ENCODE measurements at regions not wholly inside any gene's neighbourhood (a gene's known extent, or its start where the extent isn't known, plus 50 kb on each side); places are given as distances from the start of the nearest gene placed in this dataset.

DNA sequence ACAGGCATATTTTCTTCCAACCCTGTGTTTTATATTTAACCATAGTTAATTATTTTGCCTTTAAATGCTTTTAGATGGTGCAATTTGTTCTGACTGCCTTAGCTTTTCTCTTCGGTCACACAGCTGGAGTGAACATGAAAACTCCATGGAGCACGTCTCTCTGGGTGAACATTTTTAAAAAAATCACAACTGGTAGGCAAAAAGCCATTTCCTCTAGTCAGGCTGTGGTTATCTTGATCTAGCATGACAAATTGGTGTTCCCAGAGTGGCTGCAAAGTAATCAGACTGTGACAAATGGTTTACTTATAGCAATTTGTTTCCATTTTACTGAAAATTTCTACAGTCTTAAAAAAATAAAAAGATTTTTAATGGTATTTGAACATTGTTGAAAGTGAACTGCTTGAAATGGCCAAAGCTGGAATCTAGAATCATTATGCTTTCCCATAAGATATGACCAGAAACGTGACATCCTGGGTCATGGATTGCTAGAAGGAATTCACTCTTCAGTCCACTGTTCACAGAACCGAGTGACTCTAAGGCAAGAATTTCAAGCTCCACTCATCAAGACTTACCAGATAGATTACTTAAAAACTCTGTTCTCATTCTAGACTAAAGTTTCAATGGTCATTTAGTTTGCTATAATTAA, 703.6 kb downstream of the CPS1 start:
- Histone ChIP-seq H3K36me3 (no peaks in the 10 kb centered on the region), H3K4me1 (no peaks in the 10 kb centered on the region), H3K4me3 (no peak overlapping the region), H3K27ac (no peak overlapping the region), H3K27me3 (no peaks in the 10 kb centered on the region), H3K9me3 (no peaks in the 10 kb centered on the region)
- DNase-seq, result no peak
- ATAC-seq (ENCODE audit: low FRiP score in 2 of 2), result no peak
- TF ChIP-seq EP300 (IDR thresholded peaks at IDR 0.05), result no peak
- TF ChIP-seq, protein P1, sequence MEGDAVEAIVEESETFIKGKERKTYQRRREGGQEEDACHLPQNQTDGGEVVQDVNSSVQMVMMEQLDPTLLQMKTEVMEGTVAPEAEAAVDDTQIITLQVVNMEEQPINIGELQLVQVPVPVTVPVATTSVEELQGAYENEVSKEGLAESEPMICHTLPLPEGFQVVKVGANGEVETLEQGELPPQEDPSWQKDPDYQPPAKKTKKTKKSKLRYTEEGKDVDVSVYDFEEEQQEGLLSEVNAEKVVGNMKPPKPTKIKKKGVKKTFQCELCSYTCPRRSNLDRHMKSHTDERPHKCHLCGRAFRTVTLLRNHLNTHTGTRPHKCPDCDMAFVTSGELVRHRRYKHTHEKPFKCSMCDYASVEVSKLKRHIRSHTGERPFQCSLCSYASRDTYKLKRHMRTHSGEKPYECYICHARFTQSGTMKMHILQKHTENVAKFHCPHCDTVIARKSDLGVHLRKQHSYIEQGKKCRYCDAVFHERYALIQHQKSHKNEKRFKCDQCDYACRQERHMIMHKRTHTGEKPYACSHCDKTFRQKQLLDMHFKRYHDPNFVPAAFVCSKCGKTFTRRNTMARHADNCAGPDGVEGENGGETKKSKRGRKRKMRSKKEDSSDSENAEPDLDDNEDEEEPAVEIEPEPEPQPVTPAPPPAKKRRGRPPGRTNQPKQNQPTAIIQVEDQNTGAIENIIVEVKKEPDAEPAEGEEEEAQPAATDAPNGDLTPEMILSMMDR (IDR thresholded peaks at IDR 0.05), result no peak
- no peak for TF ChIP-seq POLR2AphosphoS5 (IDR thresholded peaks at IDR 0.05)
- no peak for TF ChIP-seq POLR2A (IDR thresholded peaks at IDR 0.05)
- WGBS, 2 donors, result 41 to 47% methylated on average over 4 of the region's 4 CpGs

DNA sequence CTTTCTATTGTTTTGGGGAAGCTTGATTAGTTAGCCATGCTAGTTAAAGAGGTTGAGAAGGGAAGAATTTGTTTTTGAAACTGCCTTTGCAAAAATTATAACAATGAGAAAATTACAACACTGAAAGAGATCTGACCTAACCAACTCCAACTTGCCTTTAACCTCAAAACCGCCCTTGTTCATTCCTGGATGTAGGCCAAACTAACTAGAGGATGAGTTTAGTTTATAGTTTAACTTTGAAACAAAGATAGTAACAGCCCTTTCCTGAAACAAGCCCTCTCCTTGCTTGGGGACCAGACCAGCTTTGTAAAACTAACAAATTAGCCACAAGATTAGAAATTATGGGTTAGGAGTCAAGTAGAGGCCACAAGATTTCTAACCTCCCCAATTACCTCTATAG, 713.9 kb downstream of the CPS1 start:
- no peak for DNase-seq
- H3K27me3 ChIP-seq, result no peaks in the 10 kb centered on the region
- H3K4me1 ChIP-seq, result no peaks in the 10 kb centered on the region
- WGBS, 2 donors, result 72 to 77% methylated on average over 1 of the region's 1 CpG
- H3K36me3 ChIP-seq, result no peaks in the 10 kb centered on the region
- no peaks in the 10 kb centered on the region for H3K9me3 ChIP-seq
- H3K4me3 ChIP-seq, result no peak overlapping the region
- no peak overlapping the region for H3K27ac ChIP-seq
- TF ChIP-seq, protein P1 (IDR thresholded peaks at IDR 0.05), result no peak
- TF ChIP-seq EP300 (IDR thresholded peaks at IDR 0.05) (no peak), POLR2AphosphoS5 (IDR thresholded peaks at IDR 0.05) (no peak), POLR2A (IDR thresholded peaks at IDR 0.05) (no peak)
- ATAC-seq (ENCODE audit: low FRiP score in 2 of 2), result no peak

DNA sequence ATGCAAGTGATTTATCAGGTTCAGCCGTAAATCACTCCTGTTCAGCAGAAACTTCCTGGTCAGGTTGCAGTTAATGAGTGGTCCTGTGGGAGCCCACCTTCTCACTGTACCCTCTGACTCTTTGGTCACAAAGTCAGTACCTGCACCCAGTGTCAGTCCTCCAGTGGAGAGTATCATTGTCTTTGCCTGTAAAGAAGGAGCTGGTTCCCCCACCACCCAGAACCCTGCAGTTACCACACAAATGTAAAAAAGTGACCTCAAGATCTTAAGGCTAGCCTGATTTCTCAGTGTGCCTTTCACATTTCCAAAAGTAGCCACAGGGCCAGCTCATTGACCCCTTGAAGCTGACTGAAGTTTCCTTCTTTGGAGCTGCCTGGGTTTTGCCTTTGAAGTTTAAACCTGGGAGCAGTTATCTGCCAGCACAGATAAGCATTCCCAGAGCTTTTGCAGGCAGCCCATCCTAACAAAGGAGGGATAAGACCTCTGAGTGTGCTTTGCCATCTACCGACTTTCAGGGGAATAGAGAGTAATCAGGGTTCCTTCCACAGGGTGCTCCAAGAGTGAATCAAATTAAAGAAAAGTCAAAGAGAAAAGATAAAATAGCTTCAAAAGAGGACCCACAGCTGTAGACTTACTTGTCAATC, 725.2 kb downstream of the CPS1 start:
- Histone ChIP-seq H3K9me3 (no peaks in the 10 kb centered on the region), H3K36me3 (no peaks in the 10 kb centered on the region), H3K4me3 (no peak overlapping the region), H3K27ac (no peak overlapping the region), H3K27me3 (no peaks in the 10 kb centered on the region), H3K4me1 (no peaks in the 10 kb centered on the region)
- 61 to 70% methylated on average over 2 of the region's 2 CpGs for WGBS, 2 donors
- DNase-seq (no peak), ATAC-seq (ENCODE audit: low FRiP score in 2 of 2) (no peak)
- TF ChIP-seq POLR2A (IDR thresholded peaks at IDR 0.05), result no peak
- no peak for TF ChIP-seq POLR2AphosphoS5 (IDR thresholded peaks at IDR 0.05)
- TF ChIP-seq, protein P1 (IDR thresholded peaks at IDR 0.05), result no peak
- TF ChIP-seq EP300 (IDR thresholded peaks at IDR 0.05), result no peak

DNA sequence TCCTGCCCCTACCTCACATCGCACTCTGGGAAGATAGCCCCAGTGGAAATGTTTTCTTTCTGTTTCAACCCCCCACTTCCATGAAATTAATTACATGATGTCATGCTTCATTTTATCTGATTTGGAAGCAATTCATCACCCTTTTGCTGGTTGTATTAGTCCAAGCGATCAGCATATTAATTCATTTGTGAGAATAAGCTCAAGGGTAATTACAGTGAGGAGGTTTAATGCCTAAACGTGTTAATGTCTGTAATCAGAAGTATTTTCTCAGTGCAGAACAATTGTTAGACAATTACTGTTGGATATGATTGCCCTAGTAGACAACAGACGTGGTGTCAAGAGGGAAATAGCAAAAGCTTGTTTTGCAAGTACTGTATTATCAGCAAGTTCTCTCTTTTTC, 746.3 kb downstream of the CPS1 start:
- WGBS, 2 donors, result 61 to 66% methylated on average over 4 of the region's 4 CpGs
- Histone ChIP-seq H3K9me3 (no peaks in the 10 kb centered on the region), H3K4me1 (no peaks in the 10 kb centered on the region), H3K4me3 (no peak overlapping the region), H3K27ac (no peak overlapping the region), H3K27me3 (no peaks in the 10 kb centered on the region), H3K36me3 (no peaks in the 10 kb centered on the region)
- TF ChIP-seq POLR2A (IDR thresholded peaks at IDR 0.05) (no peak), POLR2AphosphoS5 (IDR thresholded peaks at IDR 0.05) (no peak), EP300 (IDR thresholded peaks at IDR 0.05) (no peak)
- TF ChIP-seq, protein P1 (IDR thresholded peaks at IDR 0.05), result no peak
- ATAC-seq (ENCODE audit: low FRiP score in 2 of 2) (no peak), DNase-seq (no peak)

DNA sequence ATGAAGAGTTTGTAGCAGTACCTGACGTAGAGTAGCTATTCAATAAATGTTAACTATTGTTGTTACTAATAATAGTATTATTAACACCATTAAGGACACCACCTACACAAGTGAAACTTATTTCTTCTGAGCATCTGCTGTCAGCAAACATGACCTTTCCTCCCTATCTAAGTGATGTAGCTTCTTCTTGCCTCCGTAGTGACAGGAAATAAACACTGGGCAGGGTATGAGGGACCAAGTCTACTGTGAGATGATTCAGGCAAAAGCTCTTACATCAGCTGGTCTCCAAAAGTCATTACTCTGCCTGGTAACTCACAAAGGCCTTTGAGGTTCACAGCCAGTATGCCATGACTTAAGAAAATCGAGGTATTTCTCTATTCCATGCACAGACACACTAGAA, 750.5 kb downstream of the CPS1 start:
- H3K4me1 ChIP-seq, result no peaks in the 10 kb centered on the region
- H3K27ac ChIP-seq, result no peak overlapping the region
- H3K4me3 ChIP-seq, result no peak overlapping the region
- no peaks in the 10 kb centered on the region for H3K36me3 ChIP-seq
- DNase-seq, result no peak
- H3K27me3 ChIP-seq, result no peaks in the 10 kb centered on the region
- WGBS, 2 donors, result 62 to 73% methylated on average over 3 of the region's 3 CpGs
- H3K9me3 ChIP-seq, result no peaks in the 10 kb centered on the region
- no peak for ATAC-seq (ENCODE audit: low FRiP score in 2 of 2)
- TF ChIP-seq POLR2A (IDR thresholded peaks at IDR 0.05) (no peak), POLR2AphosphoS5 (IDR thresholded peaks at IDR 0.05) (no peak), EP300 (IDR thresholded peaks at IDR 0.05) (no peak)
- TF ChIP-seq, protein P1 (IDR thresholded peaks at IDR 0.05), result no peak

All from upper lobe of left lung (tissue), 6 donors.